DMS79 treated with DMSO at 0.1 percent for 48 hours (cell line): ENCODE measurements at regions not wholly inside any gene's neighbourhood (a gene's known extent, or its start where the extent isn't known, plus 50 kb on each side); places are given as distances from the start of the nearest gene placed in this dataset.

Source experiments
- DNase-seq: peaks from one replicate; lab custom pipeline; 2025; lab: John Stamatoyannopoulos, UW

DNA sequence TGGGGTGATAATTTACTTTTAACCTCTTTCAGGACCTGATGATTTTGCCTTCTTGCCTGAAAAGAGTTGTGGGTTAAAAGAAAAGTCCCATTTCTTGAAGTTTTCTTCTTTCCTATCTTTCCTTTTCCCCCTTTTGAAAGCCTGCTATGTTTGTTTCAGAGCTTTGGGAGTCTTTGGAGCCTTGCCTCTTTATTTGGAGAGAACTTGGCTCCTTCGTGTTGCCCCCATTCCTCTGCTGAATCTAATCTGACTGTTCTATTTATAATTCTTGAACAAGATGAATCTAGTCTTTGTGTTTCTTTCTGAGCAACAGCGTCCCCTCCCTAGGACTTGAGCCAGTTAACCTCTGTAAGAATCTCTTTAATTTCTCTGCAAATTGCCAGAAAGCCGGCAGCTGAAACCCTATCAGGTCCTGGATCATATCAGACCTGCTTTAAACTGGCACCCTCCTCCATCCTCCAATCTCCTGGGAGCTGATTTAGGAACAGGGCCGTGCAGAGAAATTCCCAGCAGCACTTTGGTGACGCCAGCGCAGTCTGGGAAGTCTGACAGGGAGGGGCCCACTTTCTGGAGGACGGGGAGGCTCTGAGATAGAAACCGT lies 289.1 kb upstream of the SORL1-AS1 start:
- DNase-seq = no peak

GRCh38 chr11:121741351-121741760 lies 288.6 kb upstream of the SORL1-AS1 start:
- no peak for DNase-seq

DNA sequence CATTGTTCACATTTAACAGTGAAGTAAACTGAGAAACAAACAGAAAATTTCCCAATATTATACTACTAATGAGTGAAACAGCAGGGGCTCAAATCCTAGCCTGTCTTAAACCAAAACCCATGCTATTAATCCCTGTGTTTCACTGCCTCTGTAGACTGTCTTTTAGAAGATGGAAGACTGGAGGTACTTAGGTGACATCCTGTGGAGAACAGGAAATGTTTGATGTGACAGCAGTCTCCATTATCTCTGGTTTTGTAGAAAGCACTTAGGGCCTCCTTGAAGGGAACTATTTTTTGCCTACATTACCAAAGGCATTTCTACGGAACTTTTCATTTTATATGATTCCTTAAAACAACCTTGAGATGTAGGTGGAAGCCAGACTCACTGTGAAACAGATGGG lies 288.1 kb upstream of the SORL1-AS1 start:
- no peak for DNase-seq

- DNase-seq = no peak
Measured at GRCh38 chr11:121733858-121734257, 281.1 kb upstream of the SORL1-AS1 start.

- DNase-seq = no peak
Measured at GRCh38 chr11:121727942-121728341, 275.2 kb upstream of the SORL1-AS1 start.

GRCh38 chr11:121723246-121723741 lies 270.5 kb upstream of the SORL1-AS1 start:
- peak; percentile 68 for DNase-seq

GRCh38 chr11:121722431-121723245 lies 269.9 kb upstream of the SORL1-AS1 start:
- peak; percentile 97 for DNase-seq

GRCh38 chr11:121721961-121722360 lies 269.2 kb upstream of the SORL1-AS1 start:
- DNase-seq = no peak

DNA sequence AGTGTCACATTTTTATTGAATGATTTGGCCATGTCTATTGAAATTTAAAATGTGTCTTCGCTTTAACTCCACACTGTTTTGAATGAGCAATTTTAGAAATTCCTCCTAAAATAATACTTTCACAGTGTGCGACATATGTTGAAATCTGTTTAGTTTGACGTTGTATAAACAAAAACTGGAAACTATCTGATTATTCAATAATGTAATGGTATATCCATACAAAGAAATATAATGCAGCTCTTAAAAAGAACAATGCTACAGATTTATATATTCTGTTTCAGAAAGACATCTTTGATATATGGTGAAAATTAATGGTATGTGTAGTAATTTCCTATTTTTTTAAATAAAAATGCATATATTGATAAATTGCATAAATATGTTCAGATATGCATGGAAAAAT lies 268.7 kb upstream of the SORL1-AS1 start:
- DNase-seq = no peak

DNA sequence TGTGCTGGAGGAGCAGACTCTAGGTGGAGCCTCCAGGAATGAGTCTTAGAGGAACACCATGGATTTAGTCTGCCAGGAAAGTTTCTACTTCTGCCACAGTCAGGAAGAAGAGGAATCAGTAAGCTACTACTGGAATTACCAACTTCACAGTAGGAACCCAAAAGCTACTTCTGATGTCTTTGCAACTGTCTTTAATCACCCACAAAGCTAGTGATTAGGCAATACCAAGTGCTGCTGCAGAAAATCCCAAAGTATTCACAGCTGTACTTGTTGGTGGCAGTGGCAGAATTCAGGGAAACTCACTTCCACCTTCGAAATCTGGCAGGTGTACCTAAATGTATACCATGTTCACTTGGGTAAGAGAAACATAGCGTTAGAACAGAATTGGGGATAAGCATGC lies 264.5 kb upstream of the SORL1-AS1 start:
- DNase-seq = no peak

DNA sequence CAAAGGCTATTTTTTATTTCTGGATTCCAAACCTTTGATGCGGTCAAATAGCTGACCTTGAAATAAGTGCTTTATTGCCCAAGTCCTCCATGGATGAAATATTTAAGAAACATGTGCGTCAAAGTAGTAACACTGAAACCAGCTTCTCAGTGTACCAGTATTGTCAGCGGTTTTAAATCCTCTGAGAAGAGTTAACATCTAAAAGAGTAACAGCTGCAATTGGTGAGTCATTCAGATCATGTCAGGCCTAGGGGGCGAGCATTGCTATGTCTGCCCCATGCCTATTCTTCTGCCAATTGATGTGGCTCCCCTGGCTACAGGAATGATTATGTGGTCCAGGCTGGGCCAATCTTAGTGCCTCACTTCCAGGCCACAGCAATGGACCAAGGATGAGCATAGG lies 263.3 kb upstream of the SORL1-AS1 start:
- no peak for DNase-seq

GRCh38 chr11:121715405-121715804 lies 262.6 kb upstream of the SORL1-AS1 start:
- DNase-seq = no peak

DNA sequence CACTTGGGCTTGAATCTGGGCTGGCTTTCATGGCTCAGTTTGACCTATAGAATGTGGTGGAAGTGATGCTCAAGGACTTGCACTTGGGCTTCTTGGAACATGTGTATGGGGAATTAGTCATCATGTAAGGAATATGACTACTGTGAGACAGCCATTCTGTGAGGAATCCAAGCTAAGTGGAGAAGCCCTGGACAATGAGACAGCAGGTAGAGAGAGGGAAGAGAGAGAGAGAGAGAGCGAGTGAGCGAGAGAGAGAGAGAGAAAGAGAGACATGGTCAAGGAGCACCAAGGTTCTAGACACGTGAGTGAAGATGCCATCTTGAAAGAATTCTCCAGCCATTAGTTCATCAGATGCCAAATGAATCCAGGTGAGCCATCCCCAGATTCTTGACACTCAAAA lies 261.6 kb upstream of the SORL1-AS1 start:
- no peak for DNase-seq

DNA sequence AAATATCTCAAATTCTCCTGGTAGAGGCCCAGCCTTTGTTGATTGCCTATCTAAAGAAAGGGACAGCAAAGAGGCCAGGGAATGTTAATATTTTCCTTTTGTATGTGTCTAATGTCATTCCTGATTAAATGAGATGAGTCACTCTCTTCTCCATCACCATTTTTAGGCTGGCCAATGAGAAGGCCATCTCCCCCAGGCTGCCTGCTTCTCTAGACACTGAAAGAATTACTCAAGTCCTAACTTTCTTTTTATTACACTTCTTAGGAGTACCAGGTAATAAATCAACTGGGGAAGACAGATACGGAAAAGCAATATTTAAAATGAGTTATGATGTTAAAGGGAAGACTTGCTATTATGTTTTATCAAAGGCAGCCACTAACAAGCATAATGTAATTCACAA lies 259.2 kb upstream of the SORL1-AS1 start:
- no peak for DNase-seq

- no peak for DNase-seq
Measured at GRCh38 chr11:121711236-121711635, 258.5 kb upstream of the SORL1-AS1 start.

- DNase-seq = no peak
Measured at GRCh38 chr11:121706884-121707420, 254.2 kb upstream of the SORL1-AS1 start.

- DNase-seq = no peak
Measured at GRCh38 chr11:121703201-121703600, 250.4 kb upstream of the SORL1-AS1 start.

- no peak for DNase-seq
Measured at GRCh38 chr11:121700968-121701367, 248.2 kb upstream of the SORL1-AS1 start.

- no peak for DNase-seq
Measured at GRCh38 chr11:121699801-121700200, 247.0 kb upstream of the SORL1-AS1 start.

- DNase-seq = no peak
Measured at GRCh38 chr11:121696931-121697670, 244.3 kb upstream of the SORL1-AS1 start.

DNA sequence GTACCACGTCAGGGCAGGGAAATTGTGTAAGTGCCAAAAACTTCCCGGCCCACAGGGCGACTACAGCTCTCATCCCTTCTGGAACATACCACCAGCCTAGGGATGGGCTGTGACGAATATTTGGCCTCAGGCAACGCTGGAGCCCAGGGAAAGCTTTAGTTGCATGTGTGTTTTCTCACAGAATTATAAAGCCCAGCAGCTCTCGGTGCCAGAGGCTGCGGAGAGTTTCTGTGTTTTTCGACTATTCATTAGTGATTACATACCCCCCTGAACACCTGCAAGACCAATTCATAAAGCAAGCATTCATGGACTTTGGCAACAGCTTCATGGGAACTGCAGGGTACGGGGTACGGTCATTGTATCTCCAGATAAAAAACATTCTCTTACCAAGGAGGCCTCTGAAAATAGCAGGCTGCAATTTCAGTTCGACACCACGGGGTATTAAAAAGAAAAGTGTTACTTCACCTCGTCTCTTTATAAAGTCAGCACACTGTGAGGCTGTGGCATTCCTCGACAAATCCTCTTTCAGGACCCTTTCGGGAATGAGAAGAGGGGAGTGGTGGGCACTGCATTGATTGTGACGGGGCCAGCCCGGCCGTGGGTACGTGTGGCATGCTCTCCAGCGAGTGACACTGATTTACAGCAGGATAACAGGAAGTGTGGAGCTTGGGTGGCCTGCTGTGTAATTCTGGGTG lies 243.6 kb upstream of the SORL1-AS1 start:
- DNase-seq = no peak

- DNase-seq = no peak
Measured at GRCh38 chr11:121692236-121692635, 239.5 kb upstream of the SORL1-AS1 start.
